ENCODE measurements at regions not wholly inside any gene's neighbourhood (a gene's known extent, or its start where the extent isn't known, plus 50 kb on each side); places are given as distances from the start of the nearest gene placed in this dataset.

GRCh38 chr13:33373624-33374023 is 88.1 kb upstream of the STARD13 start:
- no peak for DNase-seq

DNA sequence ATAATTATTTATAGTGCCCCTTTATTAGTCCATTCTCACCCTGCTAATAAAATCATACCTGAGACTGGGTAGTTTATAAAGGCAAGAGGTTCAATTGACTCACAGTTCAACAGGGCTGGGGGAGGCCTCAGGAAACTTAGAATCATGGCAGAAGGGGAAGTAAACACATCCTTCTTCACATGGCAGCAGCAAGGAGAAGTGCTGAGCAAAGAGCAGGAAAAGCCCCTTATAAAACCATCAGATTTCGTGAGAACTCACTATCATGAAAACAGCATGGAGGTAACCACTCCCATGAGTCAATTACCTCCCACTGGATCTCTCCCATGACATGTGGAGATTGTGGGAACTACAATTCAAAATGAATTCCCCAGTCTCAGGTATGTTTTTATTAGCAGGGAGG is 89.9 kb upstream of the STARD13 start:
- DNase-seq, result no peak

DNA sequence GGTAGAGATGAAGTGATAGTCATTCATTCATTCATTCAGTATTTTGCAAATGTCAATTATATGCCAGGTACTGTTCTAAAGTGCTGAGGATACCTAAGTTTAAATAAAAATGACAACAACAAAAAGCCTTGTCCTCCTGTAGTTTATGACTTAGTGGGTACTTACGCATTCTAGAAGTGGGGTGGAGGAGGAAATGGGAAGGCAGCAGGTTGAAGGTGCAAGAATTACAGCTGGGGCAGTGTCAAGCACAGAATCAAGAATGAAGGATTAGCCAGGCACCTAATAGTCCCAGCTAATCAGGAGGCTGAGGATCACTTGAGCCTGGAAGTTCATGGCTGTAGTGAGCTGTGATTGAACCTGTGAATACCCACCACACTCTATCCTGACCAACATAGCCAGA is 90.7 kb upstream of the STARD13 start:
- no peak for DNase-seq

- DNase-seq, result no peak
Measured at GRCh38 chr13:33377411-33377810, 91.9 kb upstream of the STARD13 start.

DNA sequence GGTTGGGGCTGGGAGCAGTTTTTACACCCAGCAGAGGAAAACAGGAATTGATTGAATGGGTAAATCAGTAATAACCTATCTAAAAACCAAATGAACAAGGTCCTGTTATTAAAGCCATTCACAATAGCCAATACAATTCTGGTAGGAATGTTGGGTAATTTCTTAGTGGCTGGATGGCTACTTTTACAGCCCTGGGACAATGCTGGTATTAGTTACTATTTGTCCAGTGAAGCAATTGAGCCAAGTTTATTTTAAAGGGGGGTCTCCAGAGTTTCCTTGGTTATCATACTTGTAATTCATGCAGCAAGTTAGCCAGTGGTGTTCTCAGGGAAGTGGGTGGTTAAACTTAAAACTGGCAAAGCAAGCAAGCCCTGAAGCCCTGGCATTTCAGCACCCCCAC is 92.3 kb upstream of the STARD13 start:
- DNase-seq, result no peak

- no peak for DNase-seq
Measured at GRCh38 chr13:33379608-33380007, 94.1 kb upstream of the STARD13 start.

- no peak for DNase-seq
Measured at GRCh38 chr13:33380487-33381079, 95.0 kb upstream of the STARD13 start.

DNA sequence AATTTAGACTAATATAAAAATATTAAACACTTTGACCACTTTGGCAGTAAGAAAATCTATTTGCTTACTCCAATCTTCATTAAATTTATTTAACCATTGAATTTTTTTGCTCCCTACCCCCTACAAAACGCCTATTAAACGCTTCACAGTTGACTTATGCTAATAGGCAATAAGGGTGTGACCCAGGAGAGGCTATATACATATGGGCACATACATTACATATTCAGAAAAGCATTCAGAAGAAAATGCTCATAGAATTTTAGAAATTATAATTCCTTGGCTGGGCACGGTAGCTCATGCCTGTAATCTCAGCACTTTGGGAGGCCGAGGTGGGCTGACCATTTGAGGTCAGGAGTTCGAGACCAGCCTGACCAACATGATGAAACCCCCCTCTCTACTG is 95.6 kb upstream of the STARD13 start:
- no peak for DNase-seq

GRCh38 chr13:33381906-33382305 is 96.4 kb upstream of the STARD13 start:
- no peak for DNase-seq

DNA sequence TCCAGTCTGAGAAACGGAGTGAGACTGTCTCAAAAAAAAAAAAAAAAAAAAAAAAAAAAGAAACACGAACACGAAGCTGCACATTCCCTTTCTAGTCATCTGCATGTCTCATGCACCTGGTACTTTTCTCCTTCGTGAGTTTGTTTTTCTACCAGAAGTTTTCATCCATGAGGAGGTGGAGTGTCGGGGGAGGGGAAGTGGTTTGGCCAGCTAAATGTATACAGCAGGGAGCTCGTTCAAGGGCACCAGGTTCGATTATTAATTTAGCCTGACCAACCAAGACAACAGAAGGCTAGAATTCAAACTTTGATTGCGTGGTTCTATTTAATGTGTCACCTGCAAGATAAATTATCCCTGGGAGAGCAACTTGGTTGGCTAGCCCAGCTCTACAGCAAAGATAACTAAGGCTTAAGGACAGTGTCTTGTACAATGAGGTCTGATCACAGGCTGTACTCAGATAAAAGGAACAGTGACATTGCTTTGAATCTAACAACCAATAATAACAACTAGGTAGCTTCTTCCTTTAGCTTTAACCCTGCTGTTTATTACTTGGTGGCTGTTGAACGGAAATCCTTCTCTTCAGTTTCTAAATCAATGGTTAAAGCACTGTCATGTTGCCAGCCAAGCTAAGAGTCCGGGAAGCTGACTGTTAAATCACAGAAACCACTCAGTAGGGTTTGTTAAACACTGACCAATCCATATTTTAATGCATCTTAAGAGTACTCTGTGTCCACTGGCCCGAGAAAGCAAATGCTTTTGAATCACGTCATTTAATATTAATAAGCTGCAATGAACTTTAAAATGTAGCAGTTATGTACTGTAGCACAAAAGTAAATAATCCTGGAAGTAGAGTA is 98.4 kb upstream of the STARD13 start:
- no peak for DNase-seq

DNA sequence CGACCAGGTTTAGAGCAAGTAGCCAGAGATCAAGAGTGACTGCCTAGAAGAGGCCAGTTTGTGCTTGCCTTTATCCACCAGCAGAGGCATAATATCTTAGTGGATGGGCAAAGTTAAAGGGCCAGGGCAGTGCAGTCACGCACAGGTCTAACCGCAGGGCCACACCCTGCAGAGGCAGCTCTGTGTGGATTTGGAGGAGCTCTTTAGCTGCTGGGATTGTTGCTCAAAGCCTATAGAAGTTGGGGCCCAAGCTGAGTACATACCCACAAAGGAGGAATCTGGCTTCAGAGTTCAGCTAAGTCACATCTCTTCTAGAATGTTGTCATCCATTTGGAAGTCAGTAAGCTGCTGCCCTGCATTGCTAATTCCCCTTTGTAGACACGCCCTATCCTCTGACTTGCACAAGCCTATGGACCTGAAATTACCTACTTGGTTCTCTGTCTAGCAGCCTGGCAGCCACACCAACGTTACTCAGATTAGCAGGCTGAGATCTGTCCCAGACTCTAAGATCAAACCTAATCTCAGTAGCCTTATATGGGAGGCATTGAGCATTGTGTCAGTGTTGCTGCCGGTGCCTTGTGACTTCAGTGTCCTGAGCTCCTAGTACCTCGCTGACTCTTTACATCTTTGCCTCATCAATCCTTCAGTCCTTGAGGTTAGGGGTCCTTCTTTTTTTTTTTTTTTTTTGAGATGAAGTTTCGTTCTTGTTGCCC is 102.9 kb upstream of the STARD13 start:
- no peak for DNase-seq

DNA sequence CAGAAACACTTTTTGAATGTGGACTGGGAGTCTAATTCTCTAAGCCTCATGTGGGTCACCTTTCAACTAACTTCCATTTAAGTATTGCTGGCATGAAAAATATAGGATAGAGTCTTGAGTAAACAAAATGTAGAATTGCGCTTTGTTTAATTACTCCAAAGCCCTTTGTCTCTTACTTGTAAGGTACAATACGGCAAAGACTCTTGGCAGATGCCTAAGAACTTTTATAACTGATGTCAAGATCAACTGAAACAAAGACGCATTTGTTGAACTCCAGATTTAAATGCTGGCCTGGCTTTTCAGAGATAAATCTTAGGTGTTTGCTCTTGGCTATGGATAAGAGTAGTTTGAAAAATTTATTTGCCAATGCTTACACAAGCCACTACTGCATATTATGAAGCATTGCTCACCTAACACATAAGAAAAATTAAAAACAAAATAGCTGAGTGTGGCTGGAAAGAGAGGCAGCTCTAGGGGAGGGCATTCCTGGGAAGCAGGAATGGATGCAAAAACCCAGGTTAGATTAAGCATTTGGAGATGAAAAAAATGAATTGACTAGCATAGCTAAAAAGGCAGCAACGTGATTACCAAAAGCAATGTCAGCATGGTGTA is 107.3 kb upstream of the STARD13 start:
- DNase-seq, result no peak

DNA sequence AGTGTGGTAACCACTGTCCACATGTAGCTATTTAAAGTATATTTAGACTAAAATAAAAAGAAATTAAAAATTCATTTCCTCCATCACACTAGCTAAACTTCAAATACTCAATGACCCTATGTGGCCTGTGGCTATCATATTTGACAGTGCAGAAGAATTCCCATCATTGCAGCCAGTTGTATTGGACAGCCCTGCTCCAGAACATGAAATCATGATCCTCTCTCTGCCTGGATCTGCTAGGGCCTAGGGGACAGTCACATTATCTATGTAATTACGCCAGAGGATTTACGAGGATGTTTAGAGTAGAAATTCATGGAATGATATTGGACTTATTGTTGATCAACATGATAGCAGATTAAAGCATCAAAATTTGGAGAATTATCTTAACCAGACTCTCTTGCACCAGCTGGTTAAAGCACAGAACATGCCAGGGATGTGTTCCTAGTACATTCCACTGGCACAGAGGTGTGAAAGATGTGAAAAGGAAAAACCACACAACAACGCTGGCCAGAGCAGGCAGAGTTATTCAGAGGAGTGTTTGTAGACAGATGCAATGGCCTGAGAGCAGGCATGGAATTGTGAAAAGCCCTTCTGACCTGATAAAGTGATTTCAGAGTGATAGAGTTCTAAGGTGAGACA is 108.9 kb upstream of the STARD13 start:
- DNase-seq, result no peak

GRCh38 chr13:33401238-33401637 is 115.7 kb upstream of the STARD13 start:
- DNase-seq, result no peak

DNA sequence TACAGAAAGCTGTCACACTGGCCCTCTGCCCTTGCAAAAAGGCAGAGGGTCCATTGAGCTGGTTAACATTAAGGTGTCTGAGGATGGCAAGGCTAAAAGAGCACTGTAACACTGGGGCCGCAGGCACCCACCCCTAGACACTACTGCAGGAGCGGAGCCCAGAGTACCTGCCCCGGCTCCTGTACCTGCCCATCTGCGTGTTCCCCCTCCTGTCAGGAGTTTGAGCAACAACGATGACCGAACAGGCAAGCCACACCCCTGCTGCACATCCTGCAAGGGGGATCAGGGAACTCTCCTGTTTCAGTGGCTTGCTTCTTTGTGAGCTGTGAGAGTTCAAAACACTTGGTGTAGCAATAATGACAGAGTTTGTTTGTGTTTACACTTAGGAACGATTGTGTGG is 117.4 kb upstream of the STARD13 start:
- DNase-seq, result no peak

DNA sequence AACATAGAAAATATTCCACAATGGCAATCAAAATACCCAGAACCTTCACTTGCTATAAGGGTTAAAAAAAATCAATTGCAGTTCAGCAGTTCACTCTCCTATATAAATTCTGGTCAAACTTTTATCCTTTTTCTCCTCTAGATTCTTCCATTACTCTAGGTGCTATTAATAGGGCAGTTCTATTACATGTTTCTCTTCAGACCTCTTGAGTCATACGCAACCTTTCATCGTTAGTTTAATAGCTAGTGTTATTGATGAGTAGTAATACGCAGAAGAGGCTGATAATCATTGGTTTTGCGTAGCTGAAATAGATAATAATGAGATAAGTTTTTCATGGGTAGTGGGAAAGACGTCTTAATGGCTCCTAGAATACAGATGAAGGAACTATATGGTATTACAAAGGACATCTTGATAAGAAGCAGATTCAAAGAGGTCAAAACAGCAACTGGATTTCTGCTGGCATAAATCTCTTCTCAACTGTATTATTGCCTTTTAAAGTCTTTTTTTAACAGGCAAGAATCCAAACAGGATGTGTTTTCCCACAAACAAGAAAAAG is 118.3 kb upstream of the STARD13 start:
- no peak for DNase-seq

DNA sequence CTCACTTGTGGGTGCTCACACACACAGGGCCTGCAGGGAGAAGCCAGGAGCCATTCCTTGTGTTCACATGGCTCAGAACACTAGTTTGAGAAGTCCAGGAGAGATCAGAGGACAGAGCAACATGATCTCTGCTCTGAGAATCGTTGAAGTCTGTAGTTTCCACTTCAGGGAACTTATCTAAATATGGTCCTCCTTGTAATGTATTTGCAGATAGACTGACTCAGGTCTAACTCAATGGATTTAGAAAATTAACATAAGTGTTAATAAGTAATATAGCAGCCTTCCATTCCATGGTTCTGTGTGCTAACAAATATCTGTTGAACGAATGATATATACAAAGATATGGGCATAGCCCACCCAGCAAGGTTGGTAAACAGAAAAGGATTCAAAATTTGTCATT is 119.8 kb upstream of the STARD13 start:
- DNase-seq, result no peak

- no peak for DNase-seq
Measured at GRCh38 chr13:33409673-33410510, 124.3 kb upstream of the STARD13 start.

GRCh38 chr13:33410619-33411018 is 125.1 kb upstream of the STARD13 start:
- DNase-seq, result no peak

DNA sequence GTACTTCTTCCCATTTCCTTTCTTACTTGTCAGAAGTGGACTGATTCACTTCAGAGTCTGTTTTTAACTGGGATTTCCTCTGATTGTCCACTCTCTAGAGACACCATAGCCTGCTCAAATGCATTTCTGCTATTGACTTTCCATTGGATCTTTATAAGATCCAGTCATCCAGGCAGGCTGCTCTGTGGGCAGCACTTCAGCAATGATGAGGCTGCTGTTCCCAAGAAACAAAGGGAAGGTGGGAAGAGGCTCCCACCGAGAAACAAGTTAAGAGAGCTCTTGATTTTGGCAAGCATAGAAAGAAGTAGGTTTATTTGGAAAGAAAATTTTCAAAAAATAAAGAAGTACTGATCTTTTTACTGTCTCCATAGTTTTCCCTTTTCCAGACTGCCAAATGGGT is 125.8 kb upstream of the STARD13 start:
- no peak for DNase-seq

DNA sequence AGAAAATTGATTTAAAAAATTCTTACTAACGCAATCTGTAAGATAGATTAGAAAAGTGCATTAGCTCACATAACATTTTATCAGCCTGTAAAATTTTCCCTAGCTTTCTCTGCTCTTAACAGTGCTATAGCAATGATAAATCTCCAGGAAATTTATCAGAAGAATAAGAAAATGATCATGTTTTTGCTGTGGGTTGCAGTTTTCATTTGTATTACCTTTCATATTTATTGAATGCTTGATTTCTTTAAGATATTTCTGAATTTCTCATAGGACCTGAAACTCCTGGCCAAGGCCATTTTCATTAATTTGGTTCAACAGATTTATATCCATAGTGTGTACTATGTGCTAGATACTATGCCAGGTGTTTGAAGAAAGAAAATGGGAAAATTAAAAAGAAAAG is 130.3 kb upstream of the STARD13 start:
- DNase-seq, result no peak

All from T-helper 1 cell (primary cell).